ENCODE measurements at regions not wholly inside any gene's neighbourhood (a gene's known extent, or its start where the extent isn't known, plus 50 kb on each side); places are given as distances from the start of the nearest gene placed in this dataset.
A peak's percentile ranks its signal among the peaks of the same experiment; 100 is the strongest.
"Not testable (repeated sequence)": the region's sequence is repeated elsewhere in the genome, so short reads cannot be mapped to it uniquely, and the experiment has no call there.

DNA sequence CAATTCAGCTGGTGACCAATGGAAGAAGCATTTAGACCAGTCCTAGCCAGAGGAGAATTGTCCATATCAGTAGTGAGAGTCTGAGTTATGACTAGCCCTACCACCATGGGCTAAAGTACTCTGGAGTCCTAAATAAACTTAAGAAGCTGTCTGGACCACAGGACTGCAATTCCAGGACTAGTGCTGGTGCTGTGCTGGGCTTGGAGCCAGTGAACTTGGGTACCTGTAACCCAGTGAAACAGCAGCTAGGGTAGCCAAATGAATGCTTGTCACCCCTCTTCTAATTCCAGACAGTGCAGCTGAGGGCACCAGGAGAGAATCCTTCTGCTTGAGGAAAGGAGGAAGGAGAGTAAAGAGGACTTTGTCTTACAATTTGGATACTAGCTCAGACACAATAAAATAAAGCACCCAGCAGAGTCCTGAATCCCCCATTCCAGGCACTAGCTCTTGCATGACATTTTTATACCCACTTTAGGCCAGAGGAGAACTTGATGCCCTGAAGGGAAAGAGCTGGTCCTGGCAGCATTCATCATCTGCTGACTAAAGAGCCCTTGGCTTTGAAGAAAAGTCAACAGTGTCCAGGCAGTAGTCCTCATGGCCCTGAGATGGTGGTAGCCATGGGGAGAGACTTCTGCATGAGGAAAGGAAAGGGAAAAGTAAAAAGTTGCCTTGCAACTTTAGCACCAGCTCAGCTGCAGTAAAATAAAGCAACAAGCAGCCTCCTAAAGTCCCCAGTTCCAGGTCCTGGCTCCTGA is 2675.7 kb downstream of the PCDH7 start:
- no peak for DNase-seq

DNA sequence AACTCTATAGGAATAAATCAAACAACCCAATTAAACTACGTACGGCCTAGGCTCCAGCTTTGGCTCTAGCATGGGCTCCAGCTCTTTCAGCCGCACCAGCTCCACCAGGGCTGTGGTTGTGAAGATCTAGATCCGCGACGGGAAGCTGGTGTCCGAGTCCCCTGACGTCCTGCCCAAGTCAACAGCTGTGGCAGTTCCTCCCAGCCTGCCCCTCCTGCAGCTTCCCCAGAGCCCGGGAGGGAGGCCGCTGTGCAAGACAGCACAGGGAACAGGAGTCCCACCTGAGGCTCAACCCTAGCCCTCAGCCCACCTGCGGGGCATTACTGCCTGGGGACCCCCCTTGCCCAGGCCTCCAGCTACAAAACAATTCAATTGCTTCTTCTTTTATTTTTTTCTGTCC is 2680.3 kb downstream of the PCDH7 start:
- DNase-seq, result no peak

DNA sequence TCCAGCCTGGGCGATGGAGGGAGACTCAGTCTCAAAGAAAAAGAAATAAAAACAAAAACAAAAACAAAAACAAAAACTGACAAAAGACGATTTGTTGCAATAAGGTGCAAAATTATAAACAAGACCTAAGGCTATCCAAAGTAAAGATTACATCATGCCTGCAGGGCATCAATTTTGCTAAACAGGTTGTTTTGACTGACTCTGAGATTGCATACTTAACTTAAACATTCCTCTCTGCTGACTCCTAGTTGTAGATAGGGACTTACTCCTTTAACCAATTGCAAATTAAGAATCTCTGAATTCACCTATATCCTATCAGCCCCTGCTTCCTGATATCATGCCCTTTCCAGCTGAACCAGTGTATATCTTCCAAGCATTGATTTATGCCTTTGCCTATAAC is 2687.3 kb downstream of the PCDH7 start:
- DNase-seq, result no peak

DNA sequence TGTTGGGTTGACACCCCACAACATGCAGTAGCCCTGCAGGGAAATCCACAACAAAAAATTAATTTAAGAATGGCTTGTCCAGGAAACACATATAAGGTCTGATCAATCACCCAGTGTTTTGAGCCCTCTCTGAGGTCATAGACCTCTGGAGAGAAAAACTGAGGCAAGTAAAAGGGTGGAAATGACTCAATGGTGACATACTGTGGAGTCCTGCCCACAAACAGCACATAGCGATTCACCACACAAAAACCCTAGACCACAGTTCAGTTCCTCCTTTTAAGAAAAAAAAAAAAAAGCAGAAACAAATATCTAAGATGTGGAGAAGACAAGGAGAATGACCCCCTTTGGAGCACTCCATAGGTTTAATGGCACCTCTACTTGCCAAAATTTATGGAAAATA is 2691.0 kb downstream of the PCDH7 start:
- no peak for DNase-seq

DNA sequence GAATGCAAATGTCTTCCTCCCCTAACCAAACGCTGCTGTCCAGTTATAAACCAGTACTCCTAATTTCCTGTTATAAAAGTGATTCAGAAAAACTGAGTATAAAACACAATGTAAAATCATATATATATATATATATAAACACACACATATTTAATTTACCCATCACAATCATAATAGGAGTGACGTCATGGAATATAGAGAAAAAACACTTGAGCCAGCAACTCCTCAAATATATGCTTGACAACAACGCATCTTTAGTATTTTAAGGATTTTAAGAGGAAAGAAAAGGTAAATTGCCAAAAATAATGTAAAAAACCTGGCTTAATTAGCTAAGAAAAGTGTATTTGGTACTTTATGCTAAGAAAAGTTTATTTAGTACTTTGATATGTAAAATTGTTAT is 2701.7 kb downstream of the PCDH7 start:
- DNase-seq, result no peak

DNA sequence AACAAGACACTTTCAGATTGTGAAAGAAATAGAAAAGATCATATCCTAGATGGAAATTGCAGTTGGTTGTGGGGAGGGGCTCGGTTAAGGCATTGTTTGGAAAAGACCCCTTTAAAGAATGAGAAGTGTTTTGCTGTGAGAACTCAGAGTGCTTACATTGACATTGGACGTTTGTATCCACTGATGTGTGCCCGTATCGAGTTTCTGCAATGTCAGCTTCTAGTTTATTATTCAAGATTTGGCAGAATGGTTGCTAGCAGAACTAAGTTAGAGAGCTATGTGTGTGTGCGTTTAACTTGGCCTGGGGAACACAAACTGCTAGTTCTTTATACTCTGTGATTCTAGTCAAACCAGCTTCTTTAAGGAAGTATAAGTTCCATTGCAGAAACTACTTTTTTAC is 2702.5 kb downstream of the PCDH7 start:
- peak; percentile 16 for DNase-seq

DNA sequence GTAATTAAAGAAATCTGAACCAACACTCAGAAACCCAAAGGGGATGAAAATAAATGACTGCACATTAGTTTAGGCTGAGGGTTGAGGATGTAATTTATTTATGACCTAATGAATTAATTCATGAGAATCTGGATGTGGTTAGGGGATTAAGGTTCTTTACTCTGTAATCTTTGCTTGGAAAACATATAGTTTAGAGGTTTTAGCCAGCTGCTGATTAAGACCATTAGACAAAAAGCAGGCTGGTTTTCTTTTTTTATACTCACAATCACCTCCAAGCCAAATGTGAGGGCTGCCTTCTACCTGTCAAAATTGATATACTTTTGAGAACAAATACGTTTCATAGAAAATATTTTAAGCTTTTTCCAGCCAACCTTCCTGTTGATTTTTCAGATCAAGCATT is 2705.8 kb downstream of the PCDH7 start:
- no peak for DNase-seq

DNA sequence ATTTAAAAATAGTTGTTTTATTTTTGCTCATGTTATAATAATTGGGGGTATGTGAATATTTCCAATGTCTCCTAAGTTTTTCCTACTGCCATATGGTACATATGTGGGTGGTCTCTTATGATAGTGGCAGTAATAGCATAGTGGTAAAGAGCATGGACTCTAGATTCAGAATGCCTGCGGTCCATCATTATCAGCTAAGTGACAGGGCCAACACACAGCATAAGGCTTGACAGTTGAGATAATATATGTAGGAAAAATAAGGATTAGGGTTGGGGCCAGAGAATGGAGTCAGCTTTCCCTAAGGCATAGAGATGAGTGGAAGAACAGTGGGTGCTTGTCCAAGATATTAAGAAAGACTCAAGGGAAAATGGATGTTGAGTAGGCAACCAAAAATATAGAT is 2707.5 kb downstream of the PCDH7 start:
- DNase-seq, result no peak

DNA sequence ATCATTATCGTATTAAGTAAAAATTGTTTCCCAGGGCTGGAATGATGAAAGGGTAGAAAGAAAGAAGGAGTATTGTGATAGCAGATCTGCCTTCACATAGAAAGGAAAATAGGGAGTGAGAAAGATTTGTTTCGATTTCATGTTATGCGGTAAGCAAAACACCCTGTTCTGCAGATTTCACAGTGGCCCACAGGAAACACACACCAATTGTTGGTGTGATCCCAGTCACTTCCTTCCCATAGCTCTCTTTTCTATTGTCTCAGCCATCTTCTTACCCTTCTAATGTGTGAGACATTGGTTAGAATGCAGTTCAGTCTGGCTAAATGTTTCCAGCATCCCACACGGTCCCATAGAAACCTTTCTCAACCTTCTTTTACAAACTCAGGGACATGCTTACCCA is 2709.8 kb downstream of the PCDH7 start:
- DNase-seq, result no peak

DNA sequence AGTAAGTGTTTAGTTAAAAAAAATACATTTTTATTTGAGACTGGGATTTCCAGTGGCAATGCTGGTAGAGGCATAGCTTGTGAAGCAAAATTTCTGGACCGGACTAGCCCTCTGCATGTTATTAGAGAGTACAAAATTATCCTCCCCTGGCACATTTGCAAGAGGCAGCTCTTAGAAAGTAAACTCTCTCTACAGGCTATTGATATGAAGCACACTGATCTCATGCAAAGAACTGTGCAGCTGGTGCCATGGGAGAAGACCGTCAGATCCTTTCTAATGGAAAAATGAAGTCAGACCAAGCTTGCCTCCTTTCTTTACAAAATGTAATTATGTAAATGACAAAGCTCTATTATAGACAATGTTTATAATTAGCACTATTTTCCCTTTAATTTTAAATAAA is 2717.2 kb downstream of the PCDH7 start:
- no peak for DNase-seq

DNA sequence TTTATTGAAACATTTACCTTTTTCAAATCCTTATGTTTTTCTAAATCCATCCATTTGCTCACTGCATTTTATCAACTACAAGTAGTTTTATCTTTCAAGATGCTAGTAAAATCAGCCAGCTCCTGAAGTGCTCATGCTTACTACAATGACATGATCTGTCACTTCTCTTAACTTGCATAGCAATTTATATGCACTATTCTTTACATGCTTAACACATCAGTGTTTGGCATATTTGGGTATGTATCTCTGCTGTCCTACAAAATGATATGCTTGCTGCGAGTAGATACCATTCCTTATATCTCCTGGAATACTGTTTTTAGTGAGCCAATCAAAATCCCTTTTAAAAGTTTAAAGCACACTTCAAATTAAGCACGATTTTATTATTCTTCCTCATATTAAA is 2726.8 kb downstream of the PCDH7 start:
- no peak for DNase-seq

DNA sequence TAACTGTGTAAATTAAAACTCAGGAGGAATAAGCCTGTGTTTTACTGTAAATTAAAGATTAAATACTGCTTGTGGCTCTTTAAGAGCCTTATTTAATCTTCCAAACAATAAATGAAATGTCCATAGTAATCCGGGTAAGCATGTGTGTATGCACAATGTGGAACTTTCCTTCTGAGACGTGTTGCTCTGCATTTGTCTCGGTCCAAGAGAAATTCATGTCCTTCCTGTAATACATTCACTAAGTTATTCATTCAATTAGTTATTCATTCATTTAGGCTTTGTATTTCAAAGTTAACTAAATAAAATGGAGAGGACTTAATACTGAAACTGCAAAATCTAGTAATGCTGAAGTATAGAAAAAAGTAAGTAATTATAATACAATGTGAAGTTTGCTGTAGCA is 2728.8 kb downstream of the PCDH7 start:
- DNase-seq, result no peak

DNA sequence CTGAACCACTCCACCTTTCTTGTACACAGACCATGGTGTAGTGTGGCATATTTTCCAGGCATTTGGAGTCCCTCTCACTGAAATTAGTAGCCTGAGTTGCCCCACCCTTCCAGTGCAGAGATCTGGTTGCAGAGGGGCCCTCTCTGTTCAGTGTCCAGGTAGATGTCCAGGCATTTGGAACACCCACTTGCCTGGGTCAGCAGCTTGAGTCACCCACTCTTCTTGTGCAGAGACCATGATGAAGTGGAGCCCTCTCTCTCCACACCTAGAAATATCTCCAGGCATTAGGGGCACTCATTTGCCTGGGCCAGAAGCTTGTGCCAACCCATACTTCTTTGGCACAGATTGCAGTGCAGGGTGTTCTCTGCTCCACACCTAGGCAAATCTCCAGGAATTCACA is 2733.3 kb downstream of the PCDH7 start:
- DNase-seq, result no peak

DNA sequence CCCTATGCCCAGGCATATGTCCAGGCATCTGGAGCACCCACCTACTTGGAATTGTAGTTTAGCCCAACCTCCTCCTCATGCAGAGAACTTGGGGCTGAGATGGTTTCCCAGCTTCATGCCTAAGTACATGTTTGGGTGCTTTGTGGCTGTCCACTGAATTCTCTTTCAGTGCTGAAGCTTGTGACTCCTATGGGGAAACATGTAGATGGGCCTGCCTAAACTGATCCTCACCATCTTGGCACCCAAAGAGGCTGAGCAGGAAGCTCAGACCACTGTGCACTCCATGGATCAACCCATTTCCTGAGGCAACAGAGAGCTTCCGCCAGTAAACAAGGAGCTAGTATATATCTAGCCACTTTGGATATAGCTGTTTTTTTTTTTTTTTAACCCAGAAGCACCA is 2733.7 kb downstream of the PCDH7 start:
- DNase-seq, result no peak

DNA sequence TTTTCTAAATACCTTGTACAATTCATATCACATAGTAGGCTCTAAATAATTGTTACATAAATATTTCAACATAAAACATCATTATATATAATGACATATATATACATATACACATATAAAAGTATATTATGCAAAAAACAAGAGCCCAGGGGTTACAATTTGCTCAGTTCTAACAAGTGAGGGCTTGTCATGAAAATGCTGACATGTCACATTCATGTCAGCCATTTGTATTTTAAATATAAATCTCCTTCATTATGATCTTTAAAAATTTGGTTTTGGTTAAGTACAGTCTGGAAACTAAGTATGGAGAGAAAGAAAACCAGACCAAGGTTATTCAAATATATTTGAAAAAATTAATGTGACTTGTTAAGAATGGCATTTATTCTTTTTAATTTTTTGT is 2745.4 kb downstream of the PCDH7 start:
- no peak for DNase-seq

DNA sequence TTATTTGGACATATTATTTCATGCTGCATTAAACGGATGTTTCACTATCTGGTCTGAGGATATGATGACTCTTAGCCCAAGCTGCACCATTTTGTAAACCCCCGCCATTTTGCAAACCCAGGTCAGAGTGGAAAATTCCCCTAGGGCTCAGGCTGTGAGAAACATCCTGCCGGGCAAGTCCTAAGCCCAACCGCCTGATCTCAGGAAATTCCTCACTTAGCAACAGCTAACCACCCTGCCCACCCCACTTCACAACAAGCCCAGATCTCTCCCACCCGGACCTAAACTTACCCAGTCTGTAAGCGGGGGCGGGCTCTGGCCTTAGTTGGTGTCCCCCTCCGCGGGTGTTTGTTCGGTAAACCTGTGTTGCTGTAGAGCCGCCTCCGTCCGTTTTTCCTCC is 2747.1 kb downstream of the PCDH7 start:
- no peak for DNase-seq

DNA sequence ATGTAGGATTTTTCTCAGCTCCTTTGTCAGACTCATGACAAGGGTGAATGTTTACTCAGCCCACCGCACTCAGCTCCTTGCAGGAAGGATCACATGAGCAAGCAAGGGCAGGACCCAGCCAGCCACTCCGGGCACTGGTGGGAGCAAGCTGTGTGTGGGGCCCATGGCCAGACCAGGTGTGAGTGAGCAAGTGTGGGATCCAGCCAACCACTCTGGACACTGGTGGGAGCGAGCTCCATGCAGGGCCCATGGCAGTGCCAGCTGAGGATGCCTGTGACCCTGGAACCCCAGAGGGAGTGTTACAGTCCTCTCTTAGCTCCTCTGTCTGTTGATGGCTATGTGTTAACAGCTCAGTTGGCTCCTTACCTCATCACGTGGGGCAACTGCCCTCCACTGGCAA is 2750.6 kb downstream of the PCDH7 start:
- no peak for DNase-seq

DNA sequence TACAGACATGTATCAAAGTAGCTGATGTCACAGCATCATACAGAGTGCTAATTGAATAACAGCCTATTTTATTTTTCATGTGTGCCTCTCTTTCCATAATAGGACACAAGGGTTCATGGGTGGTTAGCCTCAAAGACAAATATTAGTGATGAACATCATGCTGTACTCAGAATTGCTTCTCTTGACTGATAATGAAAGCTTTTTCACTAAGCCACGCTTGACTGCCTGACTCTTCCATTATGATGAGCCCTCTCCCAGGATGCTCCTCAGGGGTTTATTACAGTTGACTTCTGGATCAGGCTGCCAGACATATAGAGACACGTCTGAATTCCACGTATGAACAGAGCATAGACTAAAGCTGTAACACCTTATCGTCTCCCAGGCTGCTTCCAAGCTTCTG is 2757.5 kb downstream of the PCDH7 start:
- no peak for DNase-seq

DNA sequence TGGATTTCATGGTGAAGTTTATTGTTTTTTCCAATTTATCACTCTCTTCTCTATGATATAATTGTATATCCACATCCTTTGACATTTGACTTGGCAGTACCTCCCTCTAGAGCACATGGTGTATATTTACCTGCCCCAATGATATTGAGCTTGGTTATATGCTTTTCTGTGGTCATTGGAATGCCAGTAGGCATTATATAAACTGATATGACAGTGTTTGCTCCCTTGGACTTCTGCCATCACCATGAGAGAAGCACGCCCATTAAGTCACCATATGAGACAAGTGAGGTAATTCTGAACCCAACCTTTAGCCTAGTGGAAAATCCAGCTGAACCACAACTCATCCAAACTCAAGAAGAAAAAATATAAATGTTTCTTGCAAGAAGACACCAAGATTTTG is 2761.5 kb downstream of the ARAP2 start:
- no peak for DNase-seq

DNA sequence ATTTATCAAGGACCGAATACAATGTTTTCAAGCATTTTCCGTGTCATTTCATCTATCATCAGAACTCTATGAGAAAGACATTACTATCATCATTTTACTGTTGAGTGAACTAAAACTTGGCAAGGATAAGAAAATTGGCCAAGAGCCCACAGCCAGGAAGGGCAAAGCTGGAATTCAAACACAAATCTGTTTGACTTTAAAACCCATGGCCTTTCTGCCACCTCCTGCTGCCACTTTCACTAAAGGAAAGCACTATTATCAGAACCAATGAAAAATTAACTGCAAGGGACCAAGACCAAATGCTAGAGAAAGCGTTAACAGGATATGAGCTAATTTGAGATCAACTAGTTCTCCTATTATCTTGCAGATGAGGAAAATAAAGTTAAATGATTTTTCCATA is 2759.2 kb downstream of the ARAP2 start:
- no peak for DNase-seq

DNA sequence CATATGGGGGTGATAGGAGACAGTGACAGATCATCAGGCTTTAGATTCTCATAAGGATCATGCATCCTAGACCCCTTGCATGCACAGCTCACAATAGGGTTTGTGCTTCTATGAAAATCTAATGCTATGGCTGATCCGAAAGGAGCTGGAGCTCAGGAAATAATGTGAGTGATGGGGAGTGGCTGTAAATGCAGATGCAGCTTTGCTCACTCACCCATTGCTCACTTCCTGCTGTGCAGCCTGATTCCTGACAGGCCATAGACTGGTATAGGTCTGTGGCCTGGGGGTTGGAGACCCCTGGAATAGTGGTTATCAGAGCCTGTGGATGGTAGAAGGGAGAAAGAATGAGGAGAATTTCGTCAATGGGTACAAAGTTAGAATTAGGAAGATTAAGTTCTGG is 2751.1 kb downstream of the ARAP2 start:
- DNase-seq, result no peak

DNA sequence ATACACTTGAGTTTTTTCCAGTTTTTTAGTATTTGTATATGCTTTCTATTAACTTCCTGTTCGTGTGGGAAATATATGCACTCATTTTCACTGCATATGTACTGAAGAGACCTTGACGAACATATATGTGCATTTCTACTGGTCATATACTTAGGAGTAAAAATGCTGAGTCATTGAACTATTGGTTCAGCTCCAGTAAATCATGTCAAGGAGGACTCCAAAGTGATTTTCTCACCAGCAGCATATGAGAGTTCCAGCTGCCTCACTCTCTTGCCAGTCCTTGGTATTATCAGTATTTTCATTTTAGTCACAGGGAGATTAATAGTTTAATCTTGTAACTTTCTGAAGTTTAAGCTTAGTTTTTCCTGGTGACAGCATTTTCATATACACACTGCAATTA is 2750.2 kb downstream of the ARAP2 start:
- no peak for DNase-seq

DNA sequence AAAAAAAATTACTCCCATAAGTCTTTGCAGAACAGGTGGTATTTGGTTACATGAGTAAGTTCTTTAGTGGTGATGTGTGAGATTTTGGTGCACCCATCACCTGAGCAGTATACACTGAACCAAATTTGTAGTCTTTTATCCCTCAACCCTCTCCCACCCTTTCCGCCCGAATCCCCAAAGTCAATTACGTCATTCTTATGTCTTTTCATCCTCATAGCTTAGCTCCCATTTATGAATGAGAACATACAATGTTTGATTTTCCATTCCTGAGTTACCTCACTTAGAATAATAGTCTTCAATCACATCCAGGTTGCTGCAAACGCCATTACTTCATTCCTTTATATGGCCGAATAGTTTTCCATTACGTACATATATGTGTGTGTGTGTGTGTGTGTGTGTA is 2742.7 kb downstream of the ARAP2 start:
- not testable (repeated sequence) for DNase-seq

DNA sequence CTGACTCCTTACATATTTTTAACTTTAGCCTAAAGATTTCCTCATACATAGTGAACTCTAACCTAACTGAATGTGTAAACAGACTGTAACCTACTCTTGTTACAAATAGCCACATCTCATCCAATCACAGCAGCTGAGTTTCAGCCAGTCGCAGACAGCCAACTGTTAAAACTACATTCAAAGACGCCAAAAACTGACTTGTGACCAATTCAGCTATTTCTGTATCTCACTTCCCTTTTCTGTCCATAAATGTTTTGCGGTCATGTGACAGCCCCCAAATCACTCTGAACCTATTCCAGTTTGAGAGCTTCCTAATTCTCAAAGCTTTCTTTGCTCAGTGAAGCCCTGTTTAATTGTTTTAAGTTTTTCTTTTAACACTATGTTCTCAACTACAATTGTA is 2731.9 kb downstream of the ARAP2 start:
- no peak for DNase-seq

DNA sequence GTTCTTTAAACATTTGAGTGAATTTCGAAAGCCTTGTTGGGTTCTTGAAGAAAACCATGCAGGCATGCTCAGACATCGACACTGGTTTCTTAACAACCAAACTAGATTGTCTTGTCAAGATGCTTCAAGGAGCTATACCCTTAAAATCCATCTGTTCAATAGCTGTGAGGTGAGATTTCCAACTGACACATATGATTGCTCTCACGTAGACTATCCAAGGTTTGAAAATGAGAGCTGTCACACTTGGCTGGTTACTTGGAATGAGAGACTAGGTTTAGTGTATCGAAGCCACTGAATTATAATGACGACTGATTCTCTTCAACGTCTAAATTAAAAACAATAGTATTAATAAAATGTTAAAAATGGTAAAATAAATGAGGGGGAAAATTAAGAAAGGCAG is 2725.5 kb downstream of the ARAP2 start:
- no peak for DNase-seq

Data from right kidney (tissue), 1 donor.